CD4-positive, alpha-beta T cell (primary cell): ENCODE measurements at regions not wholly inside any gene's neighbourhood (a gene's known extent, or its start where the extent isn't known, plus 50 kb on each side); places are given as distances from the start of the nearest gene placed in this dataset.
A peak's percentile ranks its signal among the peaks of the same experiment; 100 is the strongest.

ENCODE experiments used
- ATAC-seq: fragments of 200-7000 bp; cut with Tn5 transposase; one replicate; pipeline ENCODE4 v1.10.0; 2022; ENCODE audit warnings: mild to moderate bottlenecking; ENCODE audit not compliant: poor library complexity
- CTCF ChIA-PET: fragments of 350-600 bp; sonication (Branson Sonifier 250); formaldehyde crosslinking; loops from one replicate; lab custom pipeline; 2021; ENCODE audit warnings: antibody characterized with exemption, inconsistent platforms; lab: Charles Lee
- POLR2A ChIA-PET: fragments of 350-600 bp; sonication (Branson Sonifier 250); formaldehyde crosslinking; loops from one replicate; lab custom pipeline; 2021; ENCODE audit warnings: antibody characterized with exemption, inconsistent platforms; lab: Charles Lee
- DNase-seq, 14 experiments: peaks; one replicate each; pipeline ENCODE4 v3.0.0-alpha.2; 2013 to 2020; ENCODE audit warnings: mixed read lengths in 2 of 14
- H3K27ac ChIP-seq, 2 donors: one replicate each; pipeline versions ENCODE4 v1.5.1 to v1.7.0; 2013; ENCODE audit warnings: low read length in 2 of 2, low read depth in 1 of 2, mild to moderate bottlenecking in 1 of 2
- H3K27me3 ChIP-seq, 2 experiments: 1 replicate in 1 of 2; 2 replicates in 1 of 2; pipeline versions ENCODE4 v1.6.1 to v1.7.0; 2013; ENCODE audit warnings: low read length in 2 of 2, control low read depth in 1 of 2, mild to moderate bottlenecking in 1 of 2, moderate library complexity in 1 of 2; ENCODE audit not compliant: insufficient read depth in 2 of 2, control insufficient read depth in 1 of 2
- H3K36me3 ChIP-seq: one replicate; pipeline ENCODE4 v1.6.1; 2013; ENCODE audit warnings: low read length, control low read depth; ENCODE audit not compliant: insufficient read depth
- H3K4me1 ChIP-seq: one replicate; pipeline ENCODE4 v1.6.1; 2013; ENCODE audit warnings: low read length, control low read depth; ENCODE audit not compliant: insufficient read depth
- H3K4me3 ChIP-seq: one replicate; pipeline ENCODE4 v1.5.1; 2013; ENCODE audit warnings: mild to moderate bottlenecking, low read length, moderate library complexity
- H3K9me3 ChIP-seq, 2 experiments: 1 replicate in 1 of 2; 2 replicates in 1 of 2; pipeline versions ENCODE4 v1.6.1 to v1.7.0; 2013; ENCODE audit warnings: low read length in 2 of 2, mild to moderate bottlenecking in 2 of 2, control low read depth in 1 of 2, moderate library complexity in 1 of 2; ENCODE audit not compliant: control insufficient read depth in 1 of 2, insufficient read depth in 1 of 2
- H3K27ac Mint-ChIP-seq: one replicate; pipeline ENCODE4 v1.8.0; 2020; ENCODE audit warnings: mixed read lengths
- H3K27me3 Mint-ChIP-seq: one replicate; pipeline ENCODE4 v1.8.0; 2021; ENCODE audit warnings: mixed read lengths
- H3K36me3 Mint-ChIP-seq: one replicate; pipeline ENCODE4 v1.8.0; 2021; ENCODE audit warnings: low read depth, mixed read lengths
- H3K4me1 Mint-ChIP-seq: one replicate; pipeline ENCODE4 v1.8.0; 2021; ENCODE audit warnings: low read depth, mixed read lengths
- H3K4me3 Mint-ChIP-seq: one replicate; pipeline ENCODE4 v1.8.0; 2020; ENCODE audit warnings: mild to moderate bottlenecking, mixed read lengths
- H3K9me3 Mint-ChIP-seq: one replicate; pipeline ENCODE4 v1.8.0; 2020; ENCODE audit warnings: mixed read lengths
- intact Hi-C, 2 experiments: fragments of 100-400 bp; cut with DNase I in 1 of 2; cut with micrococcal nuclease in 1 of 2; formaldehyde crosslinking; loops; one replicate each; pipeline versions ENCODE4 v1.15.1 to v1.9.0; 2023 to 2025; cut with DNase I, micrococcal nuclease
- TF ChIP-seq, protein P1 (sequence below): fragments of 200-600 bp; IDR thresholded peaks from one replicate; pipeline ENCODE4 v1.8.0; 2022; ENCODE audit warnings: antibody characterized with exemption, mild to moderate bottlenecking

DNA sequence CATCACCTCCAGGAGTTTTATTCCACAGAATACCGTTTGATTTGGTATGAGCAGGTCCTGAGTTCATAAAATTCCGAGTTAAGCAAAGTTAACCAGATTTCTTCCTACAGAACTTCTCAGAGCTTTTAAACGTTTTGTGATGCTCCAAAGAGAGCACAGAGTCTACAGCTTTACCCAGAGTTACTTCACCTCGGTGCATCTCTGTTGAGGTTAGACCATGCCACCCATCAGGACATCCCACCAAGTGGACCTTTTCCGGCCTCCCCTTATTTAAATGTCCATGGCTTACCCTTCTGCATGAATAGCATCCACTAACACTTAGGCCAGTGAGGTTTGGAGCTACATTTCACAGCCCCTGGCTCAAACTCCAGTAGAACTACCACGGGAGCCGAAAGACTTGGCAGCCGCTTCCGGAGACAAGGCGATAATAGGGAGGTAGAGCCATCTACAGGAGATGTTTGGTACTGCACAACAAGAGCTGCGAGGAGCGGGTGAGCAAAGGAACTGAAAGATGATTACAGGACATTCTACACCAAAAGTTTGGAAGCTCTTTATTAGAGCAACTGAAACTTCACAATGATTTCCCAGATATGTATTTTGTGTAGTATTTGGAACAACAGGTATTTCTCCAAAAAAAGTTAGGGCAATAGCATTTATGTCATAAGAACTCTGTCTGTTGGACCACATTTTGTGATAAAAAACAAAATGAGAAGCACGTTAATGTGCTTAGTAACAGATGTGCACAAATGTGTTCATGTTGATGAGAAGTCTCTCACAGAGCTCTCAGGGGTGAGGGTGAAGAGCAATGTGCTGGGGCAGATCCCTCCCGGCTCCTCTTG lies 174.7 kb downstream of the HERPUD2 start:
- ChIA-PET CTCF (interaction anchor here (0.8 to 1.5 kb wide), 5 partner anchors 9 to 95 kb away, joined by 3 to 5 read pairs (median 4); no protein-coding TSS in a partner anchor), POLR2A (interaction anchor here (0.6 kb wide), 1 partner anchor 1089 kb away, joined by 3 read pairs; no protein-coding TSS in a partner anchor)
- no peak overlapping the region for H3K4me3 Mint-ChIP-seq
- no peaks in the 10 kb centered on the region for H3K27me3 ChIP-seq
- intact Hi-C loops, result loop anchor here in 1 of 2 experiments (5.0 kb wide), 1 partner anchor 1198 kb away; no protein-coding TSS in a partner anchor
- H3K27ac Mint-ChIP-seq, result no peak overlapping the region
- H3K27ac ChIP-seq, result no peak overlapping the region
- TF ChIP-seq, protein P1, sequence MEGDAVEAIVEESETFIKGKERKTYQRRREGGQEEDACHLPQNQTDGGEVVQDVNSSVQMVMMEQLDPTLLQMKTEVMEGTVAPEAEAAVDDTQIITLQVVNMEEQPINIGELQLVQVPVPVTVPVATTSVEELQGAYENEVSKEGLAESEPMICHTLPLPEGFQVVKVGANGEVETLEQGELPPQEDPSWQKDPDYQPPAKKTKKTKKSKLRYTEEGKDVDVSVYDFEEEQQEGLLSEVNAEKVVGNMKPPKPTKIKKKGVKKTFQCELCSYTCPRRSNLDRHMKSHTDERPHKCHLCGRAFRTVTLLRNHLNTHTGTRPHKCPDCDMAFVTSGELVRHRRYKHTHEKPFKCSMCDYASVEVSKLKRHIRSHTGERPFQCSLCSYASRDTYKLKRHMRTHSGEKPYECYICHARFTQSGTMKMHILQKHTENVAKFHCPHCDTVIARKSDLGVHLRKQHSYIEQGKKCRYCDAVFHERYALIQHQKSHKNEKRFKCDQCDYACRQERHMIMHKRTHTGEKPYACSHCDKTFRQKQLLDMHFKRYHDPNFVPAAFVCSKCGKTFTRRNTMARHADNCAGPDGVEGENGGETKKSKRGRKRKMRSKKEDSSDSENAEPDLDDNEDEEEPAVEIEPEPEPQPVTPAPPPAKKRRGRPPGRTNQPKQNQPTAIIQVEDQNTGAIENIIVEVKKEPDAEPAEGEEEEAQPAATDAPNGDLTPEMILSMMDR, result peak; percentile 53
- H3K4me1 ChIP-seq, result no peaks in the 10 kb centered on the region
- H3K9me3 Mint-ChIP-seq, result no peaks in the 10 kb centered on the region
- no peaks in the 10 kb centered on the region for H3K4me1 Mint-ChIP-seq
- H3K36me3 ChIP-seq, result no peaks in the 10 kb centered on the region
- ATAC-seq (peak; percentile 68), DNase-seq (peak in 13 of 14 experiments; percentile 8 to 74 (median 26))
- no peaks in the 10 kb centered on the region for H3K9me3 ChIP-seq
- H3K4me3 ChIP-seq, result no peak overlapping the region
- H3K36me3 Mint-ChIP-seq, result no peaks in the 10 kb centered on the region
- peaks cover 11% of the 10 kb centered on the region for H3K27me3 Mint-ChIP-seq

DNA sequence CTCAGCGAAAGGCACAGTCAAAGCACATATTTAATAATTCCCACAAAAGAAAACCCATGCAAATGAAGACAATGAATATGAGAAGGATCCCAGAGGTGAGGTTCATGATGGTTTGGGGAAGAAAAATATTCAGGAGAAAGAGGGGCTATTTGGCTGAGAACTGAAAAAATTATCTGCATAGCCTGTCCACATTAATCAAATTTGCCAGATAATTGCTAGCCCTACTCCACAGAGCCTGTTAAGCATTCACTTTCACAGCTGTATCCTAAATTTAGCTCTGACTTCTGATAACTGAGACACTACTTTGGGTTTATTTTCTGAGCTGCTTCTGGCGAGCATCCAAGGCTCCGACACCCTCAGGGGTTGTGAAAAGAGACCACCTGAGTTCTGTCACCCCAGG lies 176.2 kb downstream of the HERPUD2 start:
- Mint-ChIP-seq H3K9me3 (no peaks in the 10 kb centered on the region), H3K4me3 (no peak overlapping the region), H3K4me1 (no peaks in the 10 kb centered on the region), H3K27me3 (peaks cover 6% of the 10 kb centered on the region), H3K36me3 (no peaks in the 10 kb centered on the region), H3K27ac (no peak overlapping the region)
- Histone ChIP-seq H3K9me3 (no peaks in the 10 kb centered on the region), H3K27ac (no peak overlapping the region), H3K36me3 (no peaks in the 10 kb centered on the region), H3K4me3 (no peak overlapping the region), H3K4me1 (no peaks in the 10 kb centered on the region), H3K27me3 (no peaks in the 10 kb centered on the region)
- TF ChIP-seq, protein P1, result no peak
- DNase-seq (no peak), ATAC-seq (no peak)
- ChIA-PET POLR2A (no interaction called here), CTCF (no interaction called here)
- intact Hi-C loops, result no loop called here

DNA sequence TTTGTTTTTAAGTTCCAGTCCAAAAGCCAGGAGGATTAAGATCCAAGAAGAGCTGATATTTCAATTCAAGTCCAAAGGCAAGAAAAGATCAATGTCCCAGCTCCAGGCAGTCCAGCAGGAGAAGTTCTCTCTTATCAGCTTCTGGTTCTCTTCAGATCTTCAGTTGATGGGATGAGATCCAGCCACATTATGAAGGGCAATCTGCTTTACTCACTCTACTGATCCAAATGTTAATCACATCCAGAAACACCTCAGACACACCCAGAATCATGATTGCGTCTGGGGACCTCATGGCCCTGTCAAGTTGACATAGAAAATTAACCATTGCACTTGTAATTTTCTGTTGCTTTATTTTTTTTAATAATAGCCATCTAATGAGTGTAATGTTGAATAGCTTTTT lies 178.4 kb downstream of the HERPUD2 start:
- DNase-seq (no peak), ATAC-seq (no peak)
- H3K4me3 Mint-ChIP-seq, result no peak overlapping the region
- no peaks in the 10 kb centered on the region for H3K4me1 Mint-ChIP-seq
- H3K27me3 ChIP-seq, result no peaks in the 10 kb centered on the region
- no peaks in the 10 kb centered on the region for H3K9me3 ChIP-seq
- H3K4me1 ChIP-seq, result no peaks in the 10 kb centered on the region
- H3K9me3 Mint-ChIP-seq, result no peaks in the 10 kb centered on the region
- ChIA-PET CTCF (no interaction called here), POLR2A (no interaction called here)
- peaks cover 5% of the 10 kb centered on the region for H3K27me3 Mint-ChIP-seq
- TF ChIP-seq, protein P1, result no peak
- H3K36me3 Mint-ChIP-seq, result no peaks in the 10 kb centered on the region
- no peaks in the 10 kb centered on the region for H3K36me3 ChIP-seq
- intact Hi-C loops, result no loop called here
- H3K27ac ChIP-seq, result no peak overlapping the region
- no peak overlapping the region for H3K4me3 ChIP-seq
- H3K27ac Mint-ChIP-seq, result no peak overlapping the region
